SW 1271 (cell line): ENCODE measurements at regions not wholly inside any gene's neighbourhood (a gene's known extent, or its start where the extent isn't known, plus 50 kb on each side); places are given as distances from the start of the nearest gene placed in this dataset.
"Not testable (repeated sequence)": the region's sequence is repeated elsewhere in the genome, so short reads cannot be mapped to it uniquely, and the experiment has no call there.

Experiments used
- DNase-seq, 2 experiments: peaks; one replicate each; lab custom pipeline; 2025; lab: John Stamatoyannopoulos, UW

GRCh38 chr13:24995225-24995804, 100.6 kb upstream of the PABPC3 start:
- peak in 1 of 2 experiments; percentile 78 for DNase-seq

GRCh38 chr13:24997367-24997967, 98.5 kb upstream of the PABPC3 start:
- DNase-seq = peak in 1 of 2 experiments; percentile 46

GRCh38 chr13:24998433-24998832, 97.5 kb upstream of the PABPC3 start:
- no peak for DNase-seq

GRCh38 chr13:25001476-25002206, 94.3 kb upstream of the PABPC3 start:
- no peak for DNase-seq

GRCh38 chr13:25002311-25002710, 93.6 kb upstream of the PABPC3 start:
- peak; percentile 12 to 76 for DNase-seq

- not testable (repeated sequence) for DNase-seq
Measured at GRCh38 chr13:25004489-25004888, 91.4 kb upstream of the PABPC3 start.

- DNase-seq = peak in 1 of 2 experiments; percentile 46
Measured at GRCh38 chr13:25005050-25005497, 90.9 kb upstream of the PABPC3 start.

GRCh38 chr13:25007389-25007788, 88.5 kb upstream of the PABPC3 start:
- not testable (repeated sequence) for DNase-seq

- DNase-seq = not testable (repeated sequence)
Measured at GRCh38 chr13:25014398-25014973, 81.5 kb upstream of the PABPC3 start.

- DNase-seq = not testable (repeated sequence)
Measured at GRCh38 chr13:25017176-25017575, 78.8 kb upstream of the PABPC3 start.

GRCh38 chr13:25017808-25018728, 77.9 kb upstream of the PABPC3 start:
- not testable (repeated sequence) for DNase-seq

- DNase-seq = no peak
Measured at GRCh38 chr13:25018729-25019115, 77.2 kb upstream of the PABPC3 start.

GRCh38 chr13:25019741-25020140, 76.2 kb upstream of the PABPC3 start:
- not testable (repeated sequence) for DNase-seq

- no peak for DNase-seq
Measured at GRCh38 chr13:25024175-25024574, 71.8 kb upstream of the PABPC3 start.

- DNase-seq = no peak
Measured at GRCh38 chr13:25032160-25032559, 63.8 kb upstream of the PABPC3 start.

GRCh38 chr13:25034173-25034572, 61.8 kb upstream of the PABPC3 start:
- no peak for DNase-seq

- DNase-seq = peak in 1 of 2 experiments; percentile 45
Measured at GRCh38 chr13:25037057-25037813, 58.7 kb upstream of the PABPC3 start.

GRCh38 chr13:25042151-25042865, 53.6 kb upstream of the PABPC3 start:
- no peak for DNase-seq

- DNase-seq = no peak
Measured at GRCh38 chr13:25044071-25044470, 51.9 kb upstream of the PABPC3 start.
